CD4-positive, alpha-beta memory T cell (primary cell): ENCODE measurements at regions not wholly inside any gene's neighbourhood (a gene's known extent, or its start where the extent isn't known, plus 50 kb on each side); places are given as distances from the start of the nearest gene placed in this dataset.

Source experiments
- CTCF ChIA-PET: fragments of 350-600 bp; sonication (Branson Sonifier 250); formaldehyde crosslinking; loops from one replicate; lab custom pipeline; 2021; ENCODE audit warnings: inconsistent platforms; ENCODE audit not compliant: partially characterized antibody; lab: Charles Lee
- POLR2A ChIA-PET: fragments of 350-600 bp; sonication (Branson Sonifier 250); formaldehyde crosslinking; loops from one replicate; lab custom pipeline; 2021; ENCODE audit not compliant: partially characterized antibody; lab: Charles Lee
- DNase-seq, 5 donors: peaks; one replicate each; pipeline versions ENCODE4 v3.0.0 to v3.0.0-alpha.2; 2020 to 2022; ENCODE audit warnings: mixed read lengths in 1 of 5
- H3K27ac ChIP-seq: one replicate; pipeline ENCODE4 v1.7.0; 2013; ENCODE audit warnings: low read depth, low read length
- H3K27me3 ChIP-seq: 2 replicates; pipeline ENCODE4 v1.7.0; 2013; ENCODE audit warnings: mild to moderate bottlenecking, low read length, moderate library complexity; ENCODE audit not compliant: insufficient read depth
- H3K36me3 ChIP-seq: 2 replicates; pipeline ENCODE4 v1.7.0; 2013; ENCODE audit warnings: mild to moderate bottlenecking, low read length, moderate library complexity; ENCODE audit not compliant: insufficient read depth
- H3K4me1 ChIP-seq: 2 replicates; pipeline ENCODE4 v1.7.0; 2013; ENCODE audit warnings: mild to moderate bottlenecking, low read length, moderate library complexity; ENCODE audit not compliant: insufficient read depth
- H3K4me3 ChIP-seq, 2 donors: one replicate each; pipeline ENCODE4 v1.7.0; 2013; ENCODE audit warnings: low read length in 2 of 2, mild to moderate bottlenecking in 1 of 2
- H3K9me3 ChIP-seq, 2 donors: one replicate each; pipeline ENCODE4 v1.7.0; 2013; ENCODE audit warnings: low read length in 2 of 2, control low read depth in 1 of 2; ENCODE audit not compliant: control insufficient read depth in 1 of 2
- H3K27ac Mint-ChIP-seq, 7 donors: one replicate each; pipeline ENCODE4 v1.8.0; 2020 to 2021; ENCODE audit warnings: mixed read lengths in 7 of 7, mild to moderate bottlenecking in 6 of 7, inconsistent platforms in 3 of 7, moderate library complexity in 3 of 7
- H3K27me3 Mint-ChIP-seq, 2 donors: one replicate each; pipeline ENCODE4 v1.8.0; 2020 to 2021; ENCODE audit warnings: mixed read lengths in 2 of 2
- H3K36me3 Mint-ChIP-seq, 2 donors: one replicate each; pipeline ENCODE4 v1.8.0; 2020 to 2021; ENCODE audit warnings: mixed read lengths in 2 of 2, inconsistent platforms in 1 of 2, mild to moderate bottlenecking in 1 of 2
- H3K4me1 Mint-ChIP-seq, 4 donors: one replicate each; pipeline ENCODE4 v1.8.0; 2020 to 2021; ENCODE audit warnings: mixed read lengths in 4 of 4, mild to moderate bottlenecking in 1 of 4
- H3K4me3 Mint-ChIP-seq, 8 donors: one replicate each; pipeline ENCODE4 v1.8.0; 2020 to 2021; ENCODE audit warnings: mixed read lengths in 8 of 8, mild to moderate bottlenecking in 7 of 8, moderate library complexity in 6 of 8, inconsistent platforms in 3 of 8
- H3K9me3 Mint-ChIP-seq, 8 donors: one replicate each; pipeline ENCODE4 v1.8.0; 2020 to 2021; ENCODE audit warnings: mixed read lengths in 8 of 8, mild to moderate bottlenecking in 5 of 8, inconsistent platforms in 3 of 8, moderate library complexity in 1 of 8
- intact Hi-C: fragments of 100-400 bp; cut with micrococcal nuclease; formaldehyde crosslinking; loops from one replicate; pipeline ENCODE4 v1.15.1; 2023

DNA sequence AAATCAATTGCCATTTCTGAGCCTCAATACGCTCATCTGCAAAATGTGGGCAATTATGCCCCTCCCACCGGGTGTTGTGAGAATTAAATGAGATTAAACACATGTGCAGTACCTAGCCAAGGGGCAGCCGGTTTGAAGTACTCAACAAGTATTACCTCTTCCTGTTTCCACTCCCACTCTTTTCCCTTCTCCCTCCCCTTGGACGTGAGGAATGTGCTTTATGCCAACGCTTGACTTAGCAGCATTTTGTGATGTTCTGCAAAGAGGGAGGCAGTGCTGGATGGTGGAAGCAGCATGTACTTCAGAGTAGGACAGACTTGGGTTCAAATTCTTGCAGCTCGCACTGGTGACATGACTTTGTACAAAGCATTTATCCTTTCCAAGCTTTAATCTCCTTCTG lies 306.0 kb downstream of the BUD13 start:
- POLR2A ChIA-PET = no interaction called here

DNA sequence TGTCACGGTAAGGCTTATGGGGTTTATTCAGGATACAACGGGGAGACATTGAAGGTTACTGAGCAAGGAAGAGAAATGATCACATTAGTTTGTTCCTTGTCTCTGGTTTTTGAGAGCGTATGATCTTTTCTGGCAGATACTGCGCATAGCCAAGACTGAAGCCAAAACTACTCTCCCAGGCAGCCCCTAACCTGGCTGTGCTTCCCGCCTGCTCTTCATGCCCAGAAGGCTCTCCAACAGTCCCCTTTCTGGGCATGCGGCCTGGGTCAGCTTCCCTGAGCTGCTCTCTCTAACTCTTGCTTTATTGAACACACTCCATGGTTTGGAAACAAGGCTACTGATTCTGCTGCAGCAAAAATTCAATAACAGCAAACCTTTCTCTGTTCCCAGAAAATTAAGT lies 306.6 kb downstream of the BUD13 start:
- ChIA-PET POLR2A (no interaction called here), CTCF (no interaction called here)
- Histone ChIP-seq H3K27me3 (no peaks in the 10 kb centered on the region), H3K4me1 (no peaks in the 10 kb centered on the region), H3K4me3 (no peak overlapping the region), H3K27ac (no peak overlapping the region), H3K9me3 (no peaks in the 10 kb centered on the region), H3K36me3 (no peaks in the 10 kb centered on the region)
- Mint-ChIP-seq H3K27ac (no peak overlapping the region), H3K9me3 (peaks cover 0 to 5% (median 0%) of the 10 kb centered on the region in 8 donors), H3K36me3 (no peaks in the 10 kb centered on the region), H3K4me3 (no peak overlapping the region), H3K4me1 (no peaks in the 10 kb centered on the region), H3K27me3 (peaks cover 11 to 12% of the 10 kb centered on the region in 2 donors)
- DNase-seq = no peak
- intact Hi-C loops = no loop called here

More for the DNA sequence above, 306.0 kb downstream of the BUD13 start:
- H3K36me3 ChIP-seq = no peaks in the 10 kb centered on the region
- no peaks in the 10 kb centered on the region for H3K9me3 ChIP-seq
- Mint-ChIP-seq H3K4me3 (no peak overlapping the region), H3K27ac (no peak overlapping the region), H3K27me3 (peaks cover 8 to 9% of the 10 kb centered on the region in 2 donors), H3K9me3 (peaks cover 0 to 5% (median 0%) of the 10 kb centered on the region in 8 donors), H3K36me3 (no peaks in the 10 kb centered on the region), H3K4me1 (no peaks in the 10 kb centered on the region)
- no peak overlapping the region for H3K4me3 ChIP-seq
- H3K27me3 ChIP-seq = no peaks in the 10 kb centered on the region
- no peak for DNase-seq
- H3K27ac ChIP-seq = no peak overlapping the region
- CTCF ChIA-PET = no interaction called here
- intact Hi-C loops = no loop called here
- H3K4me1 ChIP-seq = no peaks in the 10 kb centered on the region

DNA sequence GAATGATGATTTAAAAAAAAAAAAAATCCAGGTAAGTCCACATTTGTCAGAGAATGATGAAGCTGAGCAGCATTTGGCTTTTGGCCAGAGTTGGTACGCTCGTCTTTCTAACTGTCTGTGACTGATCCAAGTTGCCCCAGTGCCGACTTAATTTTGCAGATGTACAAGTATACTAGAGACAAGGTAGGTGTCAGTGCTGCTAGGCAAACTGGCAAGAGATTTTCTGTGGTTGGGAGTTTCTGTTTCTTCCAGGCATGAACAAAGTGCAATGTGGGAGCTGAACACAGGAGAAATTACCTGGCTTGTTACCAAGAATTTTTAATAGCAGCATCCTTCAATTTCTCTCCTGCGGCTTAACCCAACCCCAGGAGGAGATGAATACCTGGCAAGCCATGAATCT lies 307.7 kb downstream of the BUD13 start:
- Mint-ChIP-seq H3K27ac (no peak overlapping the region), H3K4me3 (no peak overlapping the region), H3K36me3 (no peaks in the 10 kb centered on the region), H3K9me3 (peaks cover 0 to 5% (median 0%) of the 10 kb centered on the region in 8 donors), H3K27me3 (peaks cover 12 to 14% of the 10 kb centered on the region in 2 donors), H3K4me1 (no peaks in the 10 kb centered on the region)
- ChIA-PET CTCF (no interaction called here), POLR2A (no interaction called here)
- intact Hi-C loops = no loop called here
- Histone ChIP-seq H3K36me3 (no peaks in the 10 kb centered on the region), H3K9me3 (no peaks in the 10 kb centered on the region), H3K27me3 (no peaks in the 10 kb centered on the region), H3K27ac (no peak overlapping the region), H3K4me1 (no peaks in the 10 kb centered on the region), H3K4me3 (no peak overlapping the region)
- DNase-seq = no peak

DNA sequence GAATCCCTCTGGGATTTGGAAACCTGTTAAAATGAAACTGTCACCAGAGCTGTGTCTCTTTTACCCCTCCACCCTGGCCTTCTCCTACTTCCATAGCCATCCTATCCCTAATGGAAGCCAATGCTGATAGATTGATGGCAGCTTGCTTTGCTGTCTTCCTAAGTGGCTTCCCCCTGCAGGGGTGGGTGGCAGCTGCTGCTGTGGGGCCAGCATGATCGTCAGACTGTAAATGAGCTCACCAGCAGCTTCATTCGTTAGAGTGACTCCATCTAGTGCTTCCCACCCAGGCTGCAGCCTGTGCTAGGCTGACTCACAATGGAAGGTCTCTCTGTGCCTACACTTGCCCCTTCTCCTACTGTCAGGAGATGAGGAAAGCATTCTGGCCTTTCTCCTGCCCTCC lies 311.0 kb downstream of the BUD13 start:
- peaks cover 10 to 16% of the 10 kb centered on the region in 2 donors for H3K27me3 Mint-ChIP-seq
- no peak for DNase-seq
- Histone ChIP-seq H3K27me3 (no peaks in the 10 kb centered on the region), H3K36me3 (no peaks in the 10 kb centered on the region), H3K4me3 (no peak overlapping the region), H3K4me1 (no peaks in the 10 kb centered on the region), H3K9me3 (no peaks in the 10 kb centered on the region), H3K27ac (no peak overlapping the region)
- intact Hi-C loops = no loop called here
- H3K9me3 Mint-ChIP-seq = peaks cover 0 to 3% (median 0%) of the 10 kb centered on the region in 8 donors
- no peaks in the 10 kb centered on the region for H3K4me1 Mint-ChIP-seq
- H3K4me3 Mint-ChIP-seq = no peak overlapping the region
- no peaks in the 10 kb centered on the region for H3K36me3 Mint-ChIP-seq
- ChIA-PET CTCF (no interaction called here), POLR2A (no interaction called here)
- no peak overlapping the region for H3K27ac Mint-ChIP-seq

DNA sequence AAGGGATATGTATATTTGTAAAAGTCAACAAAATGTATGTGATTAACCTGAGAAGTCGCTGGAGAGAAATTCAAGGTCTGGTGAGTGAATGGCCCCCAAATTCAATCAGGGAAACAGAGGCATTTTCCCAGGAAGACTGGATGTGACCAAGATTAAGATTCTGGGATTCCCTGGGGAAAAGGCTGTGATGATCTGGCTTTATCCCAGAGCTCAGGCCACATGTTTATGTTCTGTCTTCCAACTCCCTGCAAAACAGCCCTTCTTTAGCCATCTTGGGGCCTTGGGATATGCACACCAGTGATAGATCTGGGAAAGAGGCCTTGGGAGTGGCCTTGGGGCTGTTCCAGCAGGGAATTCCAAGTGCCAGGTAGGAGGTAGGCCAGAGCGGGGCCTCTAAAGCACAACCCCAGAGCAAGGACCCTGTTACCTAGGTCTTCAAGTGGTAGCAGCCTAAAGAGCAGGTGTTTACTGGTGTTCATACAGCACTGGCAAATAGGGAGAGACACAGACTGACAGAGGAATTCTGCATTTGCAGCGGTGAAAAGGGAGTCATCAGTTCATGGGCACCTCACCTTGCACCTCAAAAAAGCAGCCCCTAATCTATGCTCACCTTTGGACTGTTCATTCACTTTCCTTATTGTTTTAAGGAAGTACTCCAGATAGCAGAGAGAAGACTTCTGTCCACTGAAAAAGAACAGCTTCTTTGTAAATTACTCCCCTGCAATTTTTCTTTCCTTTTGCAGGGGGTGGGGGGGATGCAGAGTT lies 312.4 kb downstream of the BUD13 start:
- no peak for DNase-seq
- H3K27me3 ChIP-seq = no peaks in the 10 kb centered on the region
- ChIA-PET CTCF (no interaction called here), POLR2A (no interaction called here)
- Mint-ChIP-seq H3K4me3 (peak overlapping the region in 1 of 8 donors; percentile 18), H3K36me3 (no peaks in the 10 kb centered on the region), H3K27ac (no peak overlapping the region), H3K27me3 (peaks cover 10 to 18% of the 10 kb centered on the region in 2 donors), H3K9me3 (no peaks in the 10 kb centered on the region), H3K4me1 (no peaks in the 10 kb centered on the region)
- intact Hi-C loops = no loop called here
- H3K4me1 ChIP-seq = no peaks in the 10 kb centered on the region
- no peaks in the 10 kb centered on the region for H3K36me3 ChIP-seq
- H3K27ac ChIP-seq = no peak overlapping the region
- no peaks in the 10 kb centered on the region for H3K9me3 ChIP-seq
- no peak overlapping the region for H3K4me3 ChIP-seq

DNA sequence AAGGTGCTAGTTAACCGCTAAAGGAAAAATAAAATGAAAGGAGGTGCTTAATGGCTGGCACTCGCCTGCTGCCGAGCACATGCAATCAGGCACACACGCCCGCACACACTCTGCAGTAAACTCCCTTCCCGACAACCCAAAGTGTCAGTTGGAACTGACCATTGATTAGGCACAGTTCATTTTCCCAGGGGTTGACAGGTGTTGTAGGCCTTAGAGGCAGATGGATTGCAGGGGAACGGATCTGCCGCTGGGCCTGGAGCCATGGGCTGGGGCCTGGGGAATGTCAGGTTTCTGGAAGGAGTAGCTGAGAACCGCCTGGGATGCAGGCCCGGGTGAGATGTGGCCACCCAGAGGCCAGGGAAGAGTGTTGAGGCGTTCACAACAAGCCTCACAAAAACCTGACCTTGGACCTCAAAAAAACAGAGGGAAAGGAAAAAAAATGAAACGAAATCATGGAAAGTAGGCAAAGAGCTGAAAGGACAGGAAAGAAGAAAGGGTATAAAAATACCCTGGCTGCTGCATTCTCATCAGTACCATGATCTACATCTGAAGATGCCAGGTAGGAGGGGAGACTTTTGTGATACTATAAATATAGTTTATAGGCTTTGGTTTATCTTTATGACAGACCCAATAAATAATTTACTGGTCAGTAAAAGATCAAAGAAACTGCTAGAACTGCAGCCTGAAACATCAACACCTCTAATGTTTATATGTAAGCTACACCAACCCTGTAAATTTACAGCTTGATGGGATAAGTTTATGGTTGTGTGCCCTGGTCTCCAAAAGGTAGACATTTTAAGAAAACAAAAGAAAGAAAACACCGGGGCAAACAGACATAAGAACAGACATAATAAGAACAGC lies 313.4 kb downstream of the BUD13 start:
- no peaks in the 10 kb centered on the region for H3K9me3 Mint-ChIP-seq
- H3K36me3 ChIP-seq = no peaks in the 10 kb centered on the region
- H3K27me3 Mint-ChIP-seq = peaks cover 10 to 18% of the 10 kb centered on the region in 2 donors
- DNase-seq = no peak
- H3K4me1 Mint-ChIP-seq = no peaks in the 10 kb centered on the region
- no peaks in the 10 kb centered on the region for H3K36me3 Mint-ChIP-seq
- CTCF ChIA-PET = interaction anchor here (1.1 kb wide), 1 partner anchor 12 kb away, joined by 3 read pairs; no protein-coding TSS in a partner anchor
- no peaks in the 10 kb centered on the region for H3K27me3 ChIP-seq
- intact Hi-C loops = no loop called here
- H3K4me3 Mint-ChIP-seq = no peak overlapping the region
- POLR2A ChIA-PET = no interaction called here
- H3K4me1 ChIP-seq = no peaks in the 10 kb centered on the region
- no peak overlapping the region for H3K27ac Mint-ChIP-seq
- no peaks in the 10 kb centered on the region for H3K9me3 ChIP-seq
- no peak overlapping the region for H3K4me3 ChIP-seq
- no peak overlapping the region for H3K27ac ChIP-seq

DNA sequence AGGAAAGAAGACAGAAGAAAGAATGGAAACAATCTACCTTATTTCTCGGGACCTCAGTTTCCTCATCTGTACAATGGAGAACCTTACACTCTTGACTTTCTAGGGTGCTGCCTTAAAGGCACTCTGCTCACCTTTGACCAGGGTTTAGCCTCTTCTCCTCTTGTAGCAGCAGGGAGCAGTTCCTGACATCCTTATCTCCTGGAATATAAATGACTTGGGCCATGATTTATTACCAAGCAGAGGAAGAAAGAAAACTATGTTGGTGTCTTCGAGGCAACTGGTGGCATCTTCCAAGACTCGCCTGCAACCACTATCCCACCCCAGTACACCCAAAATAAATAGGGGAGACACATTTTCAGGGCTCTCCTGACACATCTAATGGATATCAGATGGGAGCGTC lies 314.2 kb downstream of the BUD13 start:
- ChIA-PET POLR2A (no interaction called here), CTCF (no interaction called here)
- no peaks in the 10 kb centered on the region for H3K36me3 ChIP-seq
- H3K36me3 Mint-ChIP-seq = no peaks in the 10 kb centered on the region
- H3K27me3 ChIP-seq = no peaks in the 10 kb centered on the region
- H3K9me3 ChIP-seq = no peaks in the 10 kb centered on the region
- H3K4me3 ChIP-seq = no peak overlapping the region
- intact Hi-C loops = no loop called here
- no peak overlapping the region for H3K4me3 Mint-ChIP-seq
- no peaks in the 10 kb centered on the region for H3K4me1 Mint-ChIP-seq
- H3K9me3 Mint-ChIP-seq = no peaks in the 10 kb centered on the region
- H3K27ac ChIP-seq = no peak overlapping the region
- no peaks in the 10 kb centered on the region for H3K4me1 ChIP-seq
- no peak for DNase-seq
- H3K27me3 Mint-ChIP-seq = peaks cover 10 to 20% of the 10 kb centered on the region in 2 donors
- no peak overlapping the region for H3K27ac Mint-ChIP-seq
